ENCODE measurements at regions not wholly inside any gene's neighbourhood (a gene's known extent, or its start where the extent isn't known, plus 50 kb on each side); places are given as distances from the start of the nearest gene placed in this dataset.
"Not testable (repeated sequence)": the region's sequence is repeated elsewhere in the genome, so short reads cannot be mapped to it uniquely, and the experiment has no call there.

- Mint-ChIP-seq H3K4me1 (ENCODE audit: low read depth) (no peaks in the 10 kb centered on the region), H3K4me3 (no peak overlapping the region), H3K27me3 (ENCODE audit: low read depth) (peaks cover 1% of the 10 kb centered on the region), H3K9me3 (peaks cover 7% of the 10 kb centered on the region), H3K36me3 (ENCODE audit: insufficient read depth) (no peaks in the 10 kb centered on the region)
- no peak for ATAC-seq
- no peak for DNase-seq
Measured at GRCh38 chr2:138066139-138066806, 102.0 kb downstream of the HNMT start.

- no peaks in the 10 kb centered on the region for H3K4me1 Mint-ChIP-seq (ENCODE audit: low read depth)
- no peak for DNase-seq
- H3K27me3 Mint-ChIP-seq (ENCODE audit: low read depth): peaks cover 1% of the 10 kb centered on the region
- no peaks in the 10 kb centered on the region for H3K36me3 Mint-ChIP-seq (ENCODE audit: insufficient read depth)
- peaks cover 7% of the 10 kb centered on the region for H3K9me3 Mint-ChIP-seq
- no peak for ATAC-seq
- no peak overlapping the region for H3K4me3 Mint-ChIP-seq
Measured at GRCh38 chr2:138066841-138067240, 102.6 kb downstream of the HNMT start.

- DNase-seq; H3K36me3 Mint-ChIP-seq (ENCODE audit: insufficient read depth); ATAC-seq; H3K4me3 Mint-ChIP-seq; H3K4me1 Mint-ChIP-seq (ENCODE audit: low read depth); H3K9me3 Mint-ChIP-seq; H3K27me3 Mint-ChIP-seq (ENCODE audit: low read depth): not testable (repeated sequence)
Measured at GRCh38 chr2:138068669-138069068, 104.4 kb downstream of the HNMT start.

- not testable (repeated sequence) for H3K4me3 Mint-ChIP-seq; H3K27me3 Mint-ChIP-seq (ENCODE audit: low read depth); ATAC-seq
Measured at GRCh38 chr2:138071042-138071719, 106.9 kb downstream of the HNMT start.

GRCh38 chr2:138071720-138072719 lies 107.7 kb downstream of the HNMT start:
- no peak for DNase-seq
- no peaks in the 10 kb centered on the region for H3K4me1 Mint-ChIP-seq (ENCODE audit: low read depth)
- ATAC-seq: no peak
- H3K27me3 Mint-ChIP-seq (ENCODE audit: low read depth): peaks cover 1% of the 10 kb centered on the region
- no peak overlapping the region for H3K4me3 Mint-ChIP-seq
- peaks cover 9% of the 10 kb centered on the region for H3K9me3 Mint-ChIP-seq
- H3K36me3 Mint-ChIP-seq (ENCODE audit: insufficient read depth): no peaks in the 10 kb centered on the region

More at GRCh38 chr2:138071042-138071719, 106.9 kb downstream of the HNMT start:
- not testable (repeated sequence) for H3K4me1 Mint-ChIP-seq (ENCODE audit: low read depth); DNase-seq; H3K36me3 Mint-ChIP-seq (ENCODE audit: insufficient read depth); H3K9me3 Mint-ChIP-seq

GRCh38 chr2:138078153-138078552 lies 113.9 kb downstream of the HNMT start:
- no peaks in the 10 kb centered on the region for H3K27me3 Mint-ChIP-seq (ENCODE audit: low read depth)
- H3K36me3 Mint-ChIP-seq (ENCODE audit: insufficient read depth): no peaks in the 10 kb centered on the region
- ATAC-seq: no peak
- peaks cover 6% of the 10 kb centered on the region for H3K9me3 Mint-ChIP-seq
- no peak overlapping the region for H3K4me3 Mint-ChIP-seq
- DNase-seq: no peak
- H3K4me1 Mint-ChIP-seq (ENCODE audit: low read depth): no peaks in the 10 kb centered on the region

GRCh38 chr2:138079976-138080375 lies 115.7 kb downstream of the HNMT start:
- Mint-ChIP-seq H3K4me3 (no peak overlapping the region), H3K36me3 (ENCODE audit: insufficient read depth) (no peaks in the 10 kb centered on the region), H3K9me3 (peaks cover 6% of the 10 kb centered on the region), H3K4me1 (ENCODE audit: low read depth) (no peaks in the 10 kb centered on the region), H3K27me3 (ENCODE audit: low read depth) (no peaks in the 10 kb centered on the region)
- no peak for DNase-seq
- ATAC-seq: no peak

GRCh38 chr2:138081225-138082073 lies 117.2 kb downstream of the HNMT start:
- DNase-seq: no peak
- peaks cover 2% of the 10 kb centered on the region for H3K9me3 Mint-ChIP-seq
- ATAC-seq: no peak
- no peaks in the 10 kb centered on the region for H3K36me3 Mint-ChIP-seq (ENCODE audit: insufficient read depth)
- H3K4me3 Mint-ChIP-seq: no peak overlapping the region
- no peaks in the 10 kb centered on the region for H3K4me1 Mint-ChIP-seq (ENCODE audit: low read depth)
- no peaks in the 10 kb centered on the region for H3K27me3 Mint-ChIP-seq (ENCODE audit: low read depth)

GRCh38 chr2:138084206-138084605 lies 119.9 kb downstream of the HNMT start:
- DNase-seq (no peak), ATAC-seq (no peak)
- no peaks in the 10 kb centered on the region for H3K4me1 Mint-ChIP-seq (ENCODE audit: low read depth)
- H3K4me3 Mint-ChIP-seq: no peak overlapping the region
- H3K9me3 Mint-ChIP-seq: no peaks in the 10 kb centered on the region
- H3K27me3 Mint-ChIP-seq (ENCODE audit: low read depth): no peaks in the 10 kb centered on the region
- no peaks in the 10 kb centered on the region for H3K36me3 Mint-ChIP-seq (ENCODE audit: insufficient read depth)

- ATAC-seq; H3K4me1 Mint-ChIP-seq (ENCODE audit: low read depth); H3K27me3 Mint-ChIP-seq (ENCODE audit: low read depth); H3K9me3 Mint-ChIP-seq; DNase-seq; H3K36me3 Mint-ChIP-seq (ENCODE audit: insufficient read depth); H3K4me3 Mint-ChIP-seq: not testable (repeated sequence)
Measured at GRCh38 chr2:138085441-138085840, 121.2 kb downstream of the HNMT start.

GRCh38 chr2:138086576-138086975 lies 122.3 kb downstream of the HNMT start:
- DNase-seq (no peak), ATAC-seq (no peak)
- Mint-ChIP-seq H3K36me3 (ENCODE audit: insufficient read depth) (no peaks in the 10 kb centered on the region), H3K4me3 (no peak overlapping the region), H3K9me3 (no peaks in the 10 kb centered on the region), H3K27me3 (ENCODE audit: low read depth) (no peaks in the 10 kb centered on the region), H3K4me1 (ENCODE audit: low read depth) (no peaks in the 10 kb centered on the region)

GRCh38 chr2:138087751-138088593 lies 123.7 kb downstream of the HNMT start:
- no peaks in the 10 kb centered on the region for H3K9me3 Mint-ChIP-seq
- no peak overlapping the region for H3K4me3 Mint-ChIP-seq
- H3K27me3 Mint-ChIP-seq (ENCODE audit: low read depth): no peaks in the 10 kb centered on the region
- DNase-seq (no peak), ATAC-seq (no peak)
- H3K36me3 Mint-ChIP-seq (ENCODE audit: insufficient read depth): no peaks in the 10 kb centered on the region
- no peaks in the 10 kb centered on the region for H3K4me1 Mint-ChIP-seq (ENCODE audit: low read depth)

- no peak for ATAC-seq
- Mint-ChIP-seq H3K9me3 (no peaks in the 10 kb centered on the region), H3K4me1 (ENCODE audit: low read depth) (no peaks in the 10 kb centered on the region)
Measured at GRCh38 chr2:138090330-138090729, 126.1 kb downstream of the HNMT start.

More at GRCh38 chr2:138090330-138090729, 126.1 kb downstream of the HNMT start:
- DNase-seq: no peak
- no peaks in the 10 kb centered on the region for H3K36me3 Mint-ChIP-seq (ENCODE audit: insufficient read depth)
- no peak overlapping the region for H3K4me3 Mint-ChIP-seq
- no peaks in the 10 kb centered on the region for H3K27me3 Mint-ChIP-seq (ENCODE audit: low read depth)

Measured in activated T-cell treated with anti-CD3 and anti-CD28 coated beads, Interleukin-2, amount 50 U/mL, for 4 hours (primary cell).